ENCODE measurements at regions not wholly inside any gene's neighbourhood (a gene's known extent, or its start where the extent isn't known, plus 50 kb on each side); places are given as distances from the start of the nearest gene placed in this dataset.

- no peak for DNase-seq (ENCODE audit: low read depth)
These were observed 264.3 kb downstream of the ZEB1 start for GRCh38 chr10:31583293-31583692.

- peak; percentile 57 for DNase-seq (ENCODE audit: low read depth)
These were observed 263.5 kb downstream of the ZEB1 start for GRCh38 chr10:31582365-31583052.

- no peak for DNase-seq (ENCODE audit: low read depth)
These were observed 262.8 kb downstream of the ZEB1 start for GRCh38 chr10:31581741-31582323.

GRCh38 chr10:31580646-31581045 lies 261.6 kb downstream of the ZEB1 start:
- DNase-seq (ENCODE audit: low read depth): no peak

All from EH (cell line).